ENCODE measurements at regions not wholly inside any gene's neighbourhood (a gene's known extent, or its start where the extent isn't known, plus 50 kb on each side); places are given as distances from the start of the nearest gene placed in this dataset.

DNA sequence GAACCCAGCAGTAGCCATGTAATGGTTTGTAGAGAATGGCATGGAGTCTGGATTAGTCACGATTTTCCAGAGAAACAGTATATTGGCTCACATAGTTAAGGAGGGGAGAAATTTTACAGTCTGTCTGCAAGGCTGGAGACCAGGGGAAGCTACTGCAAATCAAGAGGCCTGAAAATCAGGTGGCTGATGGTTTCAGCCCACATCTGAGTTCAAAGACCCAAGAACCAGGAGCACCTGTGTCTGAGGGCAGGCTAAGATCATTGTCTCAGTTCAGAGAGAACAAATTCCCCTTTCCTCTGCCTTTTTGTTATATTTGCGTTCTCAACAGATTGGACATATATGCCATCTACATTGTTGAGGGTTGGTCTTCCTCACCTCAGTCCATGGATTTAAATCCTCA lies 207.5 kb upstream of the IRX2 start:
- TF ChIP-seq, protein P1, sequence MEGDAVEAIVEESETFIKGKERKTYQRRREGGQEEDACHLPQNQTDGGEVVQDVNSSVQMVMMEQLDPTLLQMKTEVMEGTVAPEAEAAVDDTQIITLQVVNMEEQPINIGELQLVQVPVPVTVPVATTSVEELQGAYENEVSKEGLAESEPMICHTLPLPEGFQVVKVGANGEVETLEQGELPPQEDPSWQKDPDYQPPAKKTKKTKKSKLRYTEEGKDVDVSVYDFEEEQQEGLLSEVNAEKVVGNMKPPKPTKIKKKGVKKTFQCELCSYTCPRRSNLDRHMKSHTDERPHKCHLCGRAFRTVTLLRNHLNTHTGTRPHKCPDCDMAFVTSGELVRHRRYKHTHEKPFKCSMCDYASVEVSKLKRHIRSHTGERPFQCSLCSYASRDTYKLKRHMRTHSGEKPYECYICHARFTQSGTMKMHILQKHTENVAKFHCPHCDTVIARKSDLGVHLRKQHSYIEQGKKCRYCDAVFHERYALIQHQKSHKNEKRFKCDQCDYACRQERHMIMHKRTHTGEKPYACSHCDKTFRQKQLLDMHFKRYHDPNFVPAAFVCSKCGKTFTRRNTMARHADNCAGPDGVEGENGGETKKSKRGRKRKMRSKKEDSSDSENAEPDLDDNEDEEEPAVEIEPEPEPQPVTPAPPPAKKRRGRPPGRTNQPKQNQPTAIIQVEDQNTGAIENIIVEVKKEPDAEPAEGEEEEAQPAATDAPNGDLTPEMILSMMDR (conservative IDR thresholded peaks at IDR 0.05 in 1 of 2, IDR thresholded peaks at IDR 0.05 in 1 of 2; ENCODE audit: low read depth in 1 of 2, low read length in 2 of 2): no peak
- TF ChIP-seq EZH2 (IDR thresholded peaks at IDR 0.05; ENCODE audit: low read length, missing control alignments): no peak
